ENCODE measurements at regions not wholly inside any gene's neighbourhood (a gene's known extent, or its start where the extent isn't known, plus 50 kb on each side); places are given as distances from the start of the nearest gene placed in this dataset.

GRCh38 chr2:120428748-120429147 is 82.8 kb downstream of the INHBB start (continued):
- TF ChIP-seq PHF8 (conservative IDR thresholded peaks at IDR 0.05; ENCODE audit: low read depth, low read length), result no peak
- TF ChIP-seq BACH1 (IDR thresholded peaks at IDR 0.05; ENCODE audit: low read length), result no peak
- no peak for TF ChIP-seq KDM5A (IDR thresholded peaks at IDR 0.05; ENCODE audit: low read length)
